GM12875 (cell line): ENCODE measurements at regions not wholly inside any gene's neighbourhood (a gene's known extent, or its start where the extent isn't known, plus 50 kb on each side); places are given as distances from the start of the nearest gene placed in this dataset.

Source experiments
- H3K4me3 ChIP-seq: one replicate; pipeline ENCODE4 v1.5.1; 2011; ENCODE audit warnings: low read depth, low read length, control low read depth
- TF ChIP-seq, protein P1 (sequence below): IDR thresholded peaks from 2 replicates; pipeline ENCODE4 v1.5.1; 2011; ENCODE audit warnings: low read depth, mild to moderate bottlenecking, control low read depth, inconsistent platforms, low read length, moderate library complexity, borderline replicate concordance; ENCODE audit not compliant: insufficient read depth

DNA sequence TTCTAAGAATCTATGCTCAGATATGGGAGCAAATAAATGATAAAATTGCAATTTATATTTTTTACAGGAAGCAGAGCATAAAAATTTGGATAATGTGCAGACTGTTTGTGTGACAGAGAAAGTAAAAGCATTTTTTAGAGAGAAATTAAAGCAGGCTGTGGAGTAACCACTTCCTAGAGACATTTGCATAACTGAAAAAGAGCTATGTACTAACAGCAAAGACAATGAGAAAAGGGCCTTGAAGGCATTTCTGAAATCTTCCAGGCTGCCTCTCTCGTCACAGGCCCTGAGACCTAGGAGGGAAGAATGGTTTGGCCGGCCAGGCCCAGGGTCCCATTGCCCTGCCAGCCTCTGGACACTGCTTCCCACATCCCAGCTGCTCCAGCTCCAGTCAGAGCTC lies 247.2 kb downstream of the ALX1 start:
- TF ChIP-seq, protein P1, sequence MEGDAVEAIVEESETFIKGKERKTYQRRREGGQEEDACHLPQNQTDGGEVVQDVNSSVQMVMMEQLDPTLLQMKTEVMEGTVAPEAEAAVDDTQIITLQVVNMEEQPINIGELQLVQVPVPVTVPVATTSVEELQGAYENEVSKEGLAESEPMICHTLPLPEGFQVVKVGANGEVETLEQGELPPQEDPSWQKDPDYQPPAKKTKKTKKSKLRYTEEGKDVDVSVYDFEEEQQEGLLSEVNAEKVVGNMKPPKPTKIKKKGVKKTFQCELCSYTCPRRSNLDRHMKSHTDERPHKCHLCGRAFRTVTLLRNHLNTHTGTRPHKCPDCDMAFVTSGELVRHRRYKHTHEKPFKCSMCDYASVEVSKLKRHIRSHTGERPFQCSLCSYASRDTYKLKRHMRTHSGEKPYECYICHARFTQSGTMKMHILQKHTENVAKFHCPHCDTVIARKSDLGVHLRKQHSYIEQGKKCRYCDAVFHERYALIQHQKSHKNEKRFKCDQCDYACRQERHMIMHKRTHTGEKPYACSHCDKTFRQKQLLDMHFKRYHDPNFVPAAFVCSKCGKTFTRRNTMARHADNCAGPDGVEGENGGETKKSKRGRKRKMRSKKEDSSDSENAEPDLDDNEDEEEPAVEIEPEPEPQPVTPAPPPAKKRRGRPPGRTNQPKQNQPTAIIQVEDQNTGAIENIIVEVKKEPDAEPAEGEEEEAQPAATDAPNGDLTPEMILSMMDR, result no peak
- no peak overlapping the region for H3K4me3 ChIP-seq

- H3K4me3 ChIP-seq, result no peak overlapping the region
Observed at GRCh38 chr12:85529896-85530295, 249.9 kb downstream of the ALX1 start.

GRCh38 chr12:85530456-85530855 lies 250.4 kb downstream of the ALX1 start:
- TF ChIP-seq, protein P1, result no peak
- H3K4me3 ChIP-seq, result no peak overlapping the region

More at GRCh38 chr12:85529896-85530295, 249.9 kb downstream of the ALX1 start:
- TF ChIP-seq, protein P1, result no peak

GRCh38 chr12:85531341-85531740 lies 251.3 kb downstream of the ALX1 start:
- TF ChIP-seq, protein P1, result no peak
- H3K4me3 ChIP-seq, result no peak overlapping the region

- H3K4me3 ChIP-seq, result no peak overlapping the region
- TF ChIP-seq, protein P1, result no peak
Observed at GRCh38 chr12:85549640-85550039, 269.6 kb downstream of the ALX1 start.

- no peak overlapping the region for H3K4me3 ChIP-seq
- TF ChIP-seq, protein P1, result no peak
Observed at GRCh38 chr12:85550924-85551323, 270.9 kb downstream of the ALX1 start.

DNA sequence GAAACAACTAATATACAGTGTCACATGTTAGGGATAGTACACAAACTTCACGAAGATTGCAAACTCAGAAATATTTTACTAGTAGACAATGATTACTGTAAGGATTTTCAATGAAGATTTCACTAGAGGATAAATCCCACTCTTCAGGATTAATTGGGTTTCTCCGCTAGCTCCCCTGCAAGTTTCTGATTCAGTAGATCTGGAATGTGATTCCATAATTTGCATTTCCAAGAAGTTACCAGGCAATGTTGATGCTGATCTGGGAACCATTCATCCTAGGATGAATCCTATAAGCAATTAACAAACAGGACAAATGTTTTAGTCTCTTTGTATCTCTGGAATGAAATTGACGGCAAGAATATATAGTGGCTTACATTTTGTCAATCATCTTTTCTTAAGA lies 272.4 kb downstream of the ALX1 start:
- TF ChIP-seq, protein P1, result no peak
- no peak overlapping the region for H3K4me3 ChIP-seq
